HepG2 (cell line): ENCODE measurements at regions not wholly inside any gene's neighbourhood (a gene's known extent, or its start where the extent isn't known, plus 50 kb on each side); places are given as distances from the start of the nearest gene placed in this dataset.

ENCODE experiments used
- ATAC-seq: fragments of 200-7000 bp; cut with Tn5 transposase; 3 replicates; pipeline ENCODE4 v1.9.1; 2020; ENCODE audit warnings: mild to moderate bottlenecking, moderate library complexity
- BruUV-seq: library from RNA; stranded (reverse); fragments of 400-500 nt; replicated peaks from 2 replicates; lab custom pipeline; 2021; lab: Mats Ljungman, UMichigan
- CTCF ChIA-PET: fragments of 300-600 bp; formaldehyde crosslinking; extraction: SDS; loops from one replicate; lab custom pipeline; 2021; ENCODE audit warnings: low total read pairs, inconsistent platforms, low intra/inter-chr PET ratio; lab: Yijun Ruan, JAX
- POLR2A ChIA-PET: fragments of 350-600 bp; sonication (Branson Sonifier 250); formaldehyde crosslinking; loops from one replicate; lab custom pipeline; 2020; ENCODE audit warnings: antibody characterized with exemption, inconsistent platforms; lab: Yijun Ruan, JAX
- DNase-seq: peaks from one replicate; pipeline ENCODE4 v3.0.0-alpha.2; 2015; ENCODE audit warnings: low spot score
- FAIRE-seq: peaks from 3 replicates; lab custom pipeline; 2011; peaks lifted over from hg19 to GRCh38; lab: Jason Lieb, UNC
- H2AFZ ChIP-seq: one replicate; pipeline ENCODE4 v1.6.1; 2011; ENCODE audit warnings: low read length, inconsistent platforms
- H3K27ac ChIP-seq: fragments of 300-600 bp; 3 replicates; pipeline ENCODE4 v1.8.0; 2011; ENCODE audit warnings: mixed run types, mild to moderate bottlenecking, mixed read lengths, low read length, inconsistent platforms; ENCODE audit not compliant: insufficient read depth; ENCODE audit errors: extremely low read length
- H3K27me3 ChIP-seq, 2 experiments: fragments of 200-600 bp in 1 of 2; 2 replicates in 1 of 2; 3 replicates in 1 of 2; pipeline versions ENCODE4 v1.6.0 to v1.8.0; 2011; ENCODE audit warnings: low read length in 2 of 2, mild to moderate bottlenecking in 2 of 2, moderate library complexity in 2 of 2, inconsistent platforms in 1 of 2; ENCODE audit not compliant: insufficient read depth in 2 of 2, control insufficient read depth in 1 of 2
- H3K36me3 ChIP-seq, 2 experiments: fragments of 200-600 bp in 1 of 2; replicated peaks in 1 of 2; 2 replicates in 1 of 2; 3 replicates in 1 of 2; pipeline versions ENCODE4 v1.5.1 to v1.8.0; 2011; ENCODE audit warnings: low read length in 2 of 2, inconsistent platforms in 1 of 2; ENCODE audit not compliant: insufficient read depth in 2 of 2, control insufficient read depth in 1 of 2
- H3K4me1 ChIP-seq: 2 replicates; pipeline ENCODE4 v1.5.1; 2012; ENCODE audit warnings: low read length, inconsistent platforms; ENCODE audit not compliant: insufficient read depth
- H3K4me2 ChIP-seq: 2 replicates; pipeline ENCODE4 v1.6.0; 2011; ENCODE audit warnings: low read depth, low read length, inconsistent platforms
- H3K4me3 ChIP-seq, 3 experiments: fragments of 200-600 bp in 1 of 3; sonication (generic), shearing (Covaris generic) in 1 of 3; replicated peaks in 1 of 3; 2 replicates each; pipeline ENCODE4 v1.5.1; 2011 to 2016; ENCODE audit warnings: low read length in 3 of 3, inconsistent platforms in 2 of 3, low read depth in 2 of 3, mild to moderate bottlenecking in 2 of 3, control low read depth in 1 of 3, mixed read lengths in 1 of 3; ENCODE audit not compliant: insufficient read depth in 1 of 3
- H3K79me2 ChIP-seq: one replicate; pipeline ENCODE4 v1.6.1; 2011; ENCODE audit warnings: low read length, inconsistent platforms; ENCODE audit not compliant: insufficient read depth
- H3K9ac ChIP-seq: 2 replicates; pipeline ENCODE4 v1.6.0; 2011; ENCODE audit warnings: mild to moderate bottlenecking, low read depth, low read length, inconsistent platforms; ENCODE audit not compliant: insufficient read depth
- H3K9me3 ChIP-seq: 2 replicates; pipeline ENCODE4 v1.5.1; 2012; ENCODE audit warnings: mild to moderate bottlenecking, low read length
- H4K20me1 ChIP-seq: 2 replicates; pipeline ENCODE4 v1.6.0; 2011; ENCODE audit warnings: inconsistent platforms, mild to moderate bottlenecking, low read length, moderate library complexity; ENCODE audit not compliant: insufficient read depth
- HMG20A ChIP-seq: IDR thresholded peaks from 2 replicates; pipeline ENCODE4 v1.6.1; 2016; ENCODE audit warnings: borderline replicate concordance
- RAD21 ChIP-seq: fragments of 450-650 bp; formaldehyde crosslinking; IDR thresholded peaks from 2 replicates; pipeline ENCODE4 v1.5.0; 2020; ENCODE audit warnings: mild to moderate bottlenecking
- SMC3 ChIP-seq: IDR thresholded peaks from 2 replicates; pipeline ENCODE4 v1.6.1; 2011; ENCODE audit warnings: low read length, improper control_type of control experiment
- STAG1 ChIP-seq: sonication (generic); formaldehyde crosslinking; IDR thresholded peaks from 2 replicates; pipeline ENCODE4 v1.4.0; 2020; ENCODE audit warnings: missing genetic modification reagents
- TEAD3 ChIP-seq: optimal IDR thresholded peaks from 2 replicates; pipeline ENCODE3; 2016; ENCODE audit warnings: borderline replicate concordance
- ZFAT ChIP-seq: sonication (generic); formaldehyde crosslinking; conservative IDR thresholded peaks from 2 replicates; pipeline ENCODE4 v1.8.1; 2023; ENCODE audit warnings: missing genetic modification reagents, inconsistent platforms
- ZNF7 ChIP-seq: IDR thresholded peaks from 2 replicates; pipeline ENCODE4 v1.6.1; 2016; ENCODE audit warnings: missing biosample characterization, missing genetic modification reagents
- ZNF75D ChIP-seq: sonication (generic); formaldehyde crosslinking; IDR thresholded peaks from 2 replicates; pipeline ENCODE4 v1.8.1; 2023; ENCODE audit warnings: missing genetic modification reagents, mild to moderate bottlenecking, borderline replicate concordance
- WGBS: methylation state at CpG from one replicate; pipeline ENCODE4 v1.1.6; 2017; ENCODE audit warnings: low lambda C conversion rate; 5-methylcytosine and 5-hydroxymethylcytosine counted together
- in situ Hi-C: cut with HindIII; loops from 2 replicates; pipeline ENCODE4 v1.10.0; 2017; ENCODE audit warnings: low pct_unique_long_range_greater_than_20kb; ENCODE audit not compliant: extremely low pct_ligation_motif_present
- intact Hi-C: fragments of 100-400 bp; cut with micrococcal nuclease; formaldehyde crosslinking; loops from one replicate; pipeline ENCODE4 v1.10.0; 2022; ENCODE audit not compliant: unreplicated experiment
- TF ChIP-seq, protein P1 (sequence below): sonication (generic); formaldehyde crosslinking; IDR thresholded peaks from 2 replicates; pipeline ENCODE4 v1.5.0; 2020; ENCODE audit warnings: mild to moderate bottlenecking, missing genetic modification reagents, moderate library complexity

DNA sequence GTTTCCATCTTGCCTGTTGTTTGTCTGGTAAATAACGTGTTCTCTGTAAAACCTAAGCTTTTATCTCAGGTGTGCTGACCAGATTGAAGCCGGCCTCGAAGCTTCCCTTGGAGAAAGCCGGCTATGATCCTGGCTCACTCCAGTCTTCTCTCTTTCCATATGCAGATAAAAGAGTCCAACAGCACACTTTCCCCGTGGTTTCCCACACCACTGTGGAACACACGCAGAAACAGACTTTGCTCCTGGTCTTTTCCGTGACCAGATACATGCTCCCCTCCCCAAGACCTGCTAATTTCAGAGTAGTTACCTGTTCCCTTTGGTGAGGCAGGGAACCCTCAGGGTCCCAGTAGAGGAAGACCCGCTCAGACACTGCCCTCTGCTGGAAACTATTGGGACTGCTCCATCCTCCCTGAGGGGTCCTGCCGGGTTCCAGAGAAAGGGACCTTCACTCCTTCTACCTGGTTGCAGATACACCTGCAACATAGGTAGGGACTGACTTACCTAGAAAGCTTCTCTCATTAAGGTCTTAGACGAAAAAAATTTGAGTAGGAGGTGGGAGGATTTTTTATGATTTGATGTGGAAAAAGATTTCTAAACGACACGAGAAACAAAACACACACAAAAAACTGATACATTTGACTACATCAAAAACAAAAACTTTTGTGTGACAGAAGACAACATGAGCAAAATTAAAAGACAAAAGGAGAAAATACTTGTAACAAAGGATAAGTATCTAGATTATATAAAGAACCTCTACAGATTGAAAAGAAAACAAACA lies 415.4 kb upstream of the CCDC196 start:
- TF ChIP-seq STAG1: peak; percentile 76
- TF ChIP-seq TEAD3 (CRISPR knock-in tag): peak; percentile 61
- TF ChIP-seq SMC3: peak; percentile 59; the same call in 1 of the 2 replicates
- TF ChIP-seq, protein P1, sequence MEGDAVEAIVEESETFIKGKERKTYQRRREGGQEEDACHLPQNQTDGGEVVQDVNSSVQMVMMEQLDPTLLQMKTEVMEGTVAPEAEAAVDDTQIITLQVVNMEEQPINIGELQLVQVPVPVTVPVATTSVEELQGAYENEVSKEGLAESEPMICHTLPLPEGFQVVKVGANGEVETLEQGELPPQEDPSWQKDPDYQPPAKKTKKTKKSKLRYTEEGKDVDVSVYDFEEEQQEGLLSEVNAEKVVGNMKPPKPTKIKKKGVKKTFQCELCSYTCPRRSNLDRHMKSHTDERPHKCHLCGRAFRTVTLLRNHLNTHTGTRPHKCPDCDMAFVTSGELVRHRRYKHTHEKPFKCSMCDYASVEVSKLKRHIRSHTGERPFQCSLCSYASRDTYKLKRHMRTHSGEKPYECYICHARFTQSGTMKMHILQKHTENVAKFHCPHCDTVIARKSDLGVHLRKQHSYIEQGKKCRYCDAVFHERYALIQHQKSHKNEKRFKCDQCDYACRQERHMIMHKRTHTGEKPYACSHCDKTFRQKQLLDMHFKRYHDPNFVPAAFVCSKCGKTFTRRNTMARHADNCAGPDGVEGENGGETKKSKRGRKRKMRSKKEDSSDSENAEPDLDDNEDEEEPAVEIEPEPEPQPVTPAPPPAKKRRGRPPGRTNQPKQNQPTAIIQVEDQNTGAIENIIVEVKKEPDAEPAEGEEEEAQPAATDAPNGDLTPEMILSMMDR (CRISPR knock-in tag): peak; percentile 80
- TF ChIP-seq ZFAT: no peak
- peak; percentile 47; the same call in 1 of the 2 replicates for TF ChIP-seq RAD21 (CRISPR knock-in tag)
- TF ChIP-seq ZNF75D (CRISPR knock-in tag): no peak
- no peak for TF ChIP-seq ZNF7 (CRISPR knock-in tag)
- no peak for TF ChIP-seq HMG20A (CRISPR knock-in tag)
- WGBS: 11% methylated on average over 12 of the region's 12 CpGs
- intact Hi-C loops: loop anchor here (5.0 to 10.0 kb wide), 2 partner anchors 113 to 656 kb away; partner anchors contain the start of gene FUT8
- POLR2A ChIA-PET: no interaction called here
- DNase-seq (peak; percentile 18), FAIRE-seq (peak; percentile 43), ATAC-seq (peak; percentile 94)
- Histone ChIP-seq H3K9ac (no peak overlapping the region), H3K9me3 (no peaks in the 10 kb centered on the region), H3K27me3 (peaks cover 0 to 34% of the 10 kb centered on the region in 2 experiments; a peak in 3 of 5 replicates), H3K27ac (no peak overlapping the region), H3K4me1 (no peaks in the 10 kb centered on the region), H3K36me3 (no peaks in the 10 kb centered on the region), H3K4me2 (no peak overlapping the region), H2AFZ (no peak overlapping the region), H3K4me3 (no peak overlapping the region), H3K79me2 (no peaks in the 10 kb centered on the region), H4K20me1 (no peaks in the 10 kb centered on the region)
- in situ Hi-C loops: loop anchor here (5.0 kb wide), 1 partner anchor 903 kb away; no protein-coding TSS in a partner anchor
- BruUV-seq: no TSS peak
- CTCF ChIA-PET: interaction anchor here (0.7 kb wide), 1 partner anchor 906 kb away, joined by 6 read pairs; no protein-coding TSS in a partner anchor
